HCT116 (cell line): ENCODE measurements at regions not wholly inside any gene's neighbourhood (a gene's known extent, or its start where the extent isn't known, plus 50 kb on each side); places are given as distances from the start of the nearest gene placed in this dataset.

Experiments used
- CEBPB ChIP-seq: IDR thresholded peaks from 2 replicates; pipeline ENCODE4 v1.6.1; 2012; ENCODE audit warnings: low read depth
- CTCF ChIP-seq, 3 experiments: fragments of 200-600 bp in 1 of 3; sonication (generic) in 1 of 3; IDR thresholded peaks in 2 of 3; conservative IDR thresholded peaks in 1 of 3; 2 replicates each; pipeline ENCODE4 v1.5.1; 2012 to 2017; ENCODE audit warnings: low read depth in 2 of 3, low read length in 2 of 3, antibody characterized with exemption in 1 of 3, borderline replicate concordance in 1 of 3, control low read depth in 1 of 3, mild to moderate bottlenecking in 1 of 3, mixed read lengths in 1 of 3, mixed run types in 1 of 3, moderate library complexity in 1 of 3; ENCODE audit not compliant: insufficient read depth in 1 of 3
- EZH2 ChIP-seq: fragments of 200-600 bp; sonication (generic); IDR thresholded peaks from 2 replicates; pipeline ENCODE4 v1.6.1; 2017; ENCODE audit warnings: antibody characterized with exemption, mixed run types
- FOSL1 ChIP-seq: IDR thresholded peaks from 2 replicates; pipeline ENCODE4 v1.6.1; 2012; ENCODE audit warnings: low read depth
- MAX ChIP-seq: IDR thresholded peaks from 2 replicates; pipeline ENCODE4 v1.6.1; 2012
- POLR2A ChIP-seq: IDR thresholded peaks from 2 replicates; pipeline ENCODE4 v1.7.0; 2011; ENCODE audit warnings: borderline replicate concordance; ENCODE audit not compliant: insufficient read depth, insufficient read length; ENCODE audit errors: extremely low read depth
- POLR2AphosphoS5 ChIP-seq: IDR thresholded peaks from 2 replicates; pipeline ENCODE4 v1.6.1; 2011; ENCODE audit warnings: mild to moderate bottlenecking, low read depth, low read length, moderate library complexity
- YY1 ChIP-seq: IDR thresholded peaks from 2 replicates; pipeline ENCODE4 v1.6.1; 2011; ENCODE audit warnings: low read length, low read depth, moderate library complexity, mild to moderate bottlenecking; ENCODE audit not compliant: insufficient replicate concordance; ENCODE audit errors: extremely low read depth
- ZNF274 ChIP-seq: fragments of 200-500 bp; sonication (Bioruptor generic); IDR thresholded peaks from 2 replicates; pipeline ENCODE4 v1.6.1; 2014; ENCODE audit warnings: mild to moderate bottlenecking, low read depth, low read length, inconsistent platforms

- TF ChIP-seq POLR2A: no peak
- no peak for TF ChIP-seq CTCF (IDR thresholded peaks at IDR 0.05 in 2 of 3, conservative IDR thresholded peaks at IDR 0.05 in 1 of 3; ENCODE audit: borderline replicate concordance in 1 of 3, insufficient read depth in 1 of 3, low read depth in 2 of 3, low read length in 2 of 3)
- no peak for TF ChIP-seq POLR2AphosphoS5
- no peak for TF ChIP-seq EZH2
- no peak for TF ChIP-seq ZNF274
- TF ChIP-seq YY1: no peak
- TF ChIP-seq MAX: no peak
- no peak for TF ChIP-seq FOSL1
- TF ChIP-seq CEBPB: no peak
Observed at GRCh38 chr2:201960305-201960704, 73.3 kb upstream of the FZD7 start.
